D341Med (cell line): ENCODE measurements at regions not wholly inside any gene's neighbourhood (a gene's known extent, or its start where the extent isn't known, plus 50 kb on each side); places are given as distances from the start of the nearest gene placed in this dataset.

Experiments used
- DNase-seq: peaks from one replicate; pipeline ENCODE4 v3.0.0; 2012; ENCODE audit warnings: low spot score

GRCh38 chr1:117260761-117261423 lies 50.2 kb upstream of the VTCN1 start:
- no peak for DNase-seq
